Astrocyte of the spinal cord (primary cell): ENCODE measurements at regions not wholly inside any gene's neighbourhood (a gene's known extent, or its start where the extent isn't known, plus 50 kb on each side); places are given as distances from the start of the nearest gene placed in this dataset.

Source experiments
- DNase-seq: peaks from one replicate; pipeline ENCODE4 v3.0.0; 2011; ENCODE audit warnings: low read depth, low spot score
- H3K4me3 ChIP-seq: 2 replicates; pipeline ENCODE4 v1.5.1; 2011; ENCODE audit warnings: low read depth, mild to moderate bottlenecking, low read length, moderate library complexity
- CTCF ChIP-seq: IDR thresholded peaks from 2 replicates; pipeline ENCODE4 v1.5.1; 2012; ENCODE audit warnings: low read depth, mild to moderate bottlenecking, low read length, inconsistent platforms
- in situ Hi-C: cut with HindIII; loops from 2 replicates; pipeline ENCODE4 v1.10.0; 2017; ENCODE audit warnings: low sequenced_read_pairs

GRCh38 chr9:28443461-28443860, 870.2 kb upstream of the C9orf72 start:
- in situ Hi-C loops: no loop called here
- H3K4me3 ChIP-seq: no peak overlapping the region
- no peak for TF ChIP-seq CTCF
- DNase-seq: no peak

DNA sequence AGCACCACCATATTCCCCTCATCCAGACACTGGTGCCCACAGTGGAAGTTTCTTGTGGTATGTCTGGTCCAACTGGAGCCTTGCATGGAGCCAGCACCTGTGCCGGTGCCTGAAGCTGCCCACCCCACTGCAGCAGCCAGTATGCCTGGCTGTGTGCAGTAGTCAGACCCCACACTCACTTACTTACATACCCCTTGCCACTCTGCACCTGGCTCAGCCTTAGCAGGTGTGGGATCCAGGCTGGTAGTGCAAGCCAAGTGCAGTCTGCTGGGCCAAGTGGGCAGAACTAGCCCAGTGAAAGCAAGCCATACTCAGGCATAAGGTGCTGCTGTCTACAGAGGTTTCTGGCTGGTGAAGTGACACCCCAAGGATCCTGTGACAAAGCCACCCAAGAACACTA, 871.4 kb upstream of the C9orf72 start:
- DNase-seq: no peak
- no peak overlapping the region for H3K4me3 ChIP-seq
- no peak for TF ChIP-seq CTCF
- in situ Hi-C loops: no loop called here

GRCh38 chr9:28445211-28445610, 871.9 kb upstream of the C9orf72 start:
- no peak for DNase-seq
- in situ Hi-C loops: no loop called here
- TF ChIP-seq CTCF: no peak
- H3K4me3 ChIP-seq: no peak overlapping the region

GRCh38 chr9:28453918-28454317, 880.6 kb upstream of the C9orf72 start:
- no peak overlapping the region for H3K4me3 ChIP-seq
- TF ChIP-seq CTCF: no peak
- no peak for DNase-seq
- in situ Hi-C loops: no loop called here

DNA sequence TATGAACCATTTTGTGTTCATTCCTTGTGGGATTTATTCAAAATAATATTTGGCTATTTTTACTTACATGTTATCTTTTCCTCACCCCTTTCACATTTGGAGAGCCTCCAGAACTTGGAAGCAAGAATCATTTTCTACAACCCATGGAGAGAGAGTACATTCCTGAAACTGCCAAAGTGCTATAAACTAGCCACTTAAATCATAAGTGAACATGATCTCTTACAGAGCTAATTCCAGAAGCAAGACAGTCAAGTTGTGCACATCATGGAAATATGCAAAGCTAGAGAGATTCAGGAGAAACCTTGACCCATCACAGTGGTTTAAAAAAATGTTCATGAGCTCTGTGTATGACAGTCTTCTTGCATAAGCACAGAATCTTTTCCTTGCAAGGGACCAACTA, 883.6 kb upstream of the C9orf72 start:
- in situ Hi-C loops: no loop called here
- TF ChIP-seq CTCF: no peak
- no peak for DNase-seq
- no peak overlapping the region for H3K4me3 ChIP-seq

DNA sequence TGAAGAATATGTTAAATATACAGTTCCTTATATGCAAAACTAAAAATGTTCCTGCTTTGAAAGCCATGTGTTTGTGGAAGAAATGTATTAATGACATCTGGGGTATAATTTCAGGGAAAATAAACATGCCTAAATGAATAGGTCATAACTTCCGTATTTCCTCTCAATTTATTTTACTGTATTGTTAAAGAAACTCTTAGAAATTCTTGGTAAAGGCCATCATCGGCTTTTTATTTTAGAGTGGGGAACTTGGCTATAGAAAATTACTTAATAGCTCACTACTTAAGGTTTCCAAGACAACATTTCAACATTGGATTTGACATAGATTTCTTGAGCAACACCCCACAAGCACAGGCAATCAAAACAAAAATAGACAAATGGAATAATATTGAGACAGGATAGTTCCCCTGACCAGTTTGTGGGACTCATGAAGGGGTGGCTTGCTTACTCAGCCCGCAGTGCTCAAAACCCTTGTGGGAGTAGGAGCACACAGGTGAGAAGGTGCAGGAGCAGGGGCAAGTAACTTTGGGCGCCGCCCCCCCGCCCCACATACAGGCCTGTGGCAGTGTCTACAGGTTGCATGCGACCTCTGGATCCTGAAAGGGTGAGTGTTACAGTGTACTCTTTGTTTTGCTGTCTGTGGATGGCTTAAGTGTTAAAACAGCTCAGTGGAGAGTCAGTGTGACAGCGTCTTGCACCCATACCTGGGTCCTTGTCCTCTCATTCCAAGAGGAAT, 891.4 kb upstream of the C9orf72 start:
- H3K4me3 ChIP-seq: no peak overlapping the region
- in situ Hi-C loops: no loop called here
- no peak for TF ChIP-seq CTCF
- DNase-seq: no peak

GRCh38 chr9:28471261-28471660, 898.0 kb upstream of the C9orf72 start:
- no peak for DNase-seq
- H3K4me3 ChIP-seq: no peak overlapping the region
- TF ChIP-seq CTCF: no peak
- in situ Hi-C loops: no loop called here
